ENCODE measurements at regions not wholly inside any gene's neighbourhood (a gene's known extent, or its start where the extent isn't known, plus 50 kb on each side); places are given as distances from the start of the nearest gene placed in this dataset.

DNA sequence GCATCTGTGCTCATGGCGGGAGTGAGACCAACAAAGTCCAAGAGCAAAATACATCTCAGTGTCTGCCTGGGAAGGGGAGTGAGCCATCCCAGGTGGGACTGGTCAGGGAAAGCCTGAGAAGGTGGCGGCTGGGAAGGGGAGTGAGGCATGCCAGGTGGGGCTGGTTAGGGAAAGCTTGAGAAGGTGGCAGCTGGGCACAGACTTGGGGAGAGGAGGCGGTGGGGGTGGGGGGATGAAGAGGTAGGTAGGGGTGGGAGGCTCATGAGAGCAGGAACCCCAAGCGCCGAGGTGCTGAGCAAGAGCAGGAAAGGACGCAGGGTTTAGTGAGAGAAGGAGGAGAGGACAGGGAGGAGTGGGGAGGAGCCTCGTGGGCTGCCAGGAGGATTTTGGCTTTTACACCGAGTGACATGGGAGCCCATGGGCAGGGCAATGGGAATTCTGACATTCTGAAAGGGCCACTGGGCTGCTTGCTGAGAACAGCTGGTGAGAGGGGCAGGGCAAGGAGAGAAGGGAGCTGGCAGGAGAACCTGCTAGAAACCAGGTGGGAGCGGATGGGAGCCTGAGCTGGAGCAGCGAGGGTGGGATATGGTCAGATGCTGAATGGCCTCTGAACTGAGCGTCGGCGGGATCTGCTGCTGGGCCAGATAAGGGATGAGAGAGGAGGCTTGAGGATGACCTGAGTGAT, 256.1 kb upstream of the RPL38 start:
- TF ChIP-seq EZH2 (IDR thresholded peaks at IDR 0.05; ENCODE audit: low read length, unreplicated experiment), result no peak
- TF ChIP-seq, protein P1, sequence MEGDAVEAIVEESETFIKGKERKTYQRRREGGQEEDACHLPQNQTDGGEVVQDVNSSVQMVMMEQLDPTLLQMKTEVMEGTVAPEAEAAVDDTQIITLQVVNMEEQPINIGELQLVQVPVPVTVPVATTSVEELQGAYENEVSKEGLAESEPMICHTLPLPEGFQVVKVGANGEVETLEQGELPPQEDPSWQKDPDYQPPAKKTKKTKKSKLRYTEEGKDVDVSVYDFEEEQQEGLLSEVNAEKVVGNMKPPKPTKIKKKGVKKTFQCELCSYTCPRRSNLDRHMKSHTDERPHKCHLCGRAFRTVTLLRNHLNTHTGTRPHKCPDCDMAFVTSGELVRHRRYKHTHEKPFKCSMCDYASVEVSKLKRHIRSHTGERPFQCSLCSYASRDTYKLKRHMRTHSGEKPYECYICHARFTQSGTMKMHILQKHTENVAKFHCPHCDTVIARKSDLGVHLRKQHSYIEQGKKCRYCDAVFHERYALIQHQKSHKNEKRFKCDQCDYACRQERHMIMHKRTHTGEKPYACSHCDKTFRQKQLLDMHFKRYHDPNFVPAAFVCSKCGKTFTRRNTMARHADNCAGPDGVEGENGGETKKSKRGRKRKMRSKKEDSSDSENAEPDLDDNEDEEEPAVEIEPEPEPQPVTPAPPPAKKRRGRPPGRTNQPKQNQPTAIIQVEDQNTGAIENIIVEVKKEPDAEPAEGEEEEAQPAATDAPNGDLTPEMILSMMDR (conservative IDR thresholded peaks at IDR 0.05; ENCODE audit: low read depth, low read length), result no peak
- no peak for TF ChIP-seq EZH2phosphoT487 (IDR thresholded peaks at IDR 0.05; ENCODE audit: borderline replicate concordance, low read length)

Measured in PC-3 (cell line).